ENCODE measurements at regions not wholly inside any gene's neighbourhood (a gene's known extent, or its start where the extent isn't known, plus 50 kb on each side); places are given as distances from the start of the nearest gene placed in this dataset.

DNA sequence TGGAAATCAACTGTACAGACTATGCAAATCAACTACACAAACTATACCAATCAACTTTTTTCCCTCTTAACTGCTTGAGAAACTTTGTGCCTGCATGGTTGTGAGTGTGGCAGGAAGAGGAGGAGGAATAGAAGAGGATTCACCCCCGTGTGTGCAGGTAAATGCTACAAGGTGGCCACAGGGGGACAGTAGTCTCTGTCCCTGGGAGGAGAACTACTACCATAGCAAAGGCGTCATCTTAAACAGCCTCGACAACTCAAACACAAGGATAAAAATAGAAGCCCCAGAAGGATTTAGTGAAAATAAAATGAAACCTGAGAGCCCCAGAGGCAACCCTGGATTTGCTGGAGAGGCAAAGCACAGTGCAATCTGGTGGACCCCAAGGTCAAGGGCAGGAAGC, 199.5 kb upstream of the DYNLRB2 start:
- ChIA-PET CTCF (no interaction called here), POLR2A (no interaction called here)
- Histone ChIP-seq H3K36me3 (ENCODE audit: control insufficient read depth, insufficient read depth, low read length) (no peaks in the 10 kb centered on the region), H3K9me3 (ENCODE audit: control insufficient read depth, insufficient read depth, low read depth, low read length) (no peaks in the 10 kb centered on the region), H3K27ac (ENCODE audit: low read length) (no peak overlapping the region), H3K4me1 (ENCODE audit: control insufficient read depth, insufficient read depth, low read length) (no peaks in the 10 kb centered on the region), H3K27me3 (ENCODE audit: control insufficient read depth, insufficient read depth, low read length) (no peaks in the 10 kb centered on the region), H3K4me3 (ENCODE audit: low read depth in 2 of 2, low read length in 2 of 2) (no peak overlapping the region)
- TF ChIP-seq, protein P1, sequence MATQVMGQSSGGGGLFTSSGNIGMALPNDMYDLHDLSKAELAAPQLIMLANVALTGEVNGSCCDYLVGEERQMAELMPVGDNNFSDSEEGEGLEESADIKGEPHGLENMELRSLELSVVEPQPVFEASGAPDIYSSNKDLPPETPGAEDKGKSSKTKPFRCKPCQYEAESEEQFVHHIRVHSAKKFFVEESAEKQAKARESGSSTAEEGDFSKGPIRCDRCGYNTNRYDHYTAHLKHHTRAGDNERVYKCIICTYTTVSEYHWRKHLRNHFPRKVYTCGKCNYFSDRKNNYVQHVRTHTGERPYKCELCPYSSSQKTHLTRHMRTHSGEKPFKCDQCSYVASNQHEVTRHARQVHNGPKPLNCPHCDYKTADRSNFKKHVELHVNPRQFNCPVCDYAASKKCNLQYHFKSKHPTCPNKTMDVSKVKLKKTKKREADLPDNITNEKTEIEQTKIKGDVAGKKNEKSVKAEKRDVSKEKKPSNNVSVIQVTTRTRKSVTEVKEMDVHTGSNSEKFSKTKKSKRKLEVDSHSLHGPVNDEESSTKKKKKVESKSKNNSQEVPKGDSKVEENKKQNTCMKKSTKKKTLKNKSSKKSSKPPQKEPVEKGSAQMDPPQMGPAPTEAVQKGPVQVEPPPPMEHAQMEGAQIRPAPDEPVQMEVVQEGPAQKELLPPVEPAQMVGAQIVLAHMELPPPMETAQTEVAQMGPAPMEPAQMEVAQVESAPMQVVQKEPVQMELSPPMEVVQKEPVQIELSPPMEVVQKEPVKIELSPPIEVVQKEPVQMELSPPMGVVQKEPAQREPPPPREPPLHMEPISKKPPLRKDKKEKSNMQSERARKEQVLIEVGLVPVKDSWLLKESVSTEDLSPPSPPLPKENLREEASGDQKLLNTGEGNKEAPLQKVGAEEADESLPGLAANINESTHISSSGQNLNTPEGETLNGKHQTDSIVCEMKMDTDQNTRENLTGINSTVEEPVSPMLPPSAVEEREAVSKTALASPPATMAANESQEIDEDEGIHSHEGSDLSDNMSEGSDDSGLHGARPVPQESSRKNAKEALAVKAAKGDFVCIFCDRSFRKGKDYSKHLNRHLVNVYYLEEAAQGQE (IDR thresholded peaks at IDR 0.05; ENCODE audit: insufficient read depth in 1 of 2, low read depth in 2 of 2, low read length in 1 of 2), result no peak
- TF ChIP-seq SIN3A (IDR thresholded peaks at IDR 0.05; ENCODE audit: borderline replicate concordance, insufficient read depth, low read depth, low read length) (no peak), TCF7L2 (IDR thresholded peaks at IDR 0.05; ENCODE audit: low read depth, low read length) (no peak), POLR2AphosphoS5 (IDR thresholded peaks at IDR 0.05; ENCODE audit: low read depth, low read length) (no peak)
- TF ChIP-seq, protein P2, sequence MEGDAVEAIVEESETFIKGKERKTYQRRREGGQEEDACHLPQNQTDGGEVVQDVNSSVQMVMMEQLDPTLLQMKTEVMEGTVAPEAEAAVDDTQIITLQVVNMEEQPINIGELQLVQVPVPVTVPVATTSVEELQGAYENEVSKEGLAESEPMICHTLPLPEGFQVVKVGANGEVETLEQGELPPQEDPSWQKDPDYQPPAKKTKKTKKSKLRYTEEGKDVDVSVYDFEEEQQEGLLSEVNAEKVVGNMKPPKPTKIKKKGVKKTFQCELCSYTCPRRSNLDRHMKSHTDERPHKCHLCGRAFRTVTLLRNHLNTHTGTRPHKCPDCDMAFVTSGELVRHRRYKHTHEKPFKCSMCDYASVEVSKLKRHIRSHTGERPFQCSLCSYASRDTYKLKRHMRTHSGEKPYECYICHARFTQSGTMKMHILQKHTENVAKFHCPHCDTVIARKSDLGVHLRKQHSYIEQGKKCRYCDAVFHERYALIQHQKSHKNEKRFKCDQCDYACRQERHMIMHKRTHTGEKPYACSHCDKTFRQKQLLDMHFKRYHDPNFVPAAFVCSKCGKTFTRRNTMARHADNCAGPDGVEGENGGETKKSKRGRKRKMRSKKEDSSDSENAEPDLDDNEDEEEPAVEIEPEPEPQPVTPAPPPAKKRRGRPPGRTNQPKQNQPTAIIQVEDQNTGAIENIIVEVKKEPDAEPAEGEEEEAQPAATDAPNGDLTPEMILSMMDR (IDR thresholded peaks at IDR 0.05), result no peak
- DNase-seq (ENCODE audit: low read depth, low spot score) (no peak), ATAC-seq (no peak)
- intact Hi-C loops (cut with micrococcal nuclease; ENCODE audit: unreplicated experiment) (no loop called here), in situ Hi-C loops (cut with HindIII; ENCODE audit: low pct_unique_long_range_greater_than_20kb, low sequenced_read_pairs) (no loop called here)
- no TSS peak for BruUV-seq (replicated peaks)

DNA sequence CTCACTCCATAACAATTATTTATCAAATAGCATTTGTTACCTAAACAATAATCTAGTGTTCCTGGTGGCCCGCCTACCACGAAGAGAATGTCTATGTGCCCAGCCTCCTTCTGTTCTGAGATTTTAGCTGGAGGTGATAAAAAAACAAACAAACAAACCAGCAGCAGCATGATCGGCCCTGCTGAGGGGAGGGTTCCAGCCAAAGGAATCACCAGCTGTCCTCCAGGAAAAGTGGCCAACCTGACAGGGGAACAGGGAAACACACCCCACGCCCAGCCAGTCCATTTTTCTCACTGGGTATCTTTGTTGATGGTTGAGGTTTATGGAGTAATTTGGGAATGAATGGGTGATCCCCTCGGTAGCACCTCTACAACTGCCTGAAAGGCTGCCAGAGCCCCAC, 203.0 kb upstream of the DYNLRB2 start:
- CTCF ChIA-PET, result no interaction called here
- BruUV-seq (replicated peaks), result no TSS peak

More for the DNA sequence above, 203.0 kb upstream of the DYNLRB2 start:
- intact Hi-C loops (cut with micrococcal nuclease; ENCODE audit: unreplicated experiment), result no loop called here
- H3K36me3 ChIP-seq (ENCODE audit: control insufficient read depth, insufficient read depth, low read length), result no peaks in the 10 kb centered on the region
- in situ Hi-C loops (cut with HindIII; ENCODE audit: low pct_unique_long_range_greater_than_20kb, low sequenced_read_pairs), result no loop called here
- H3K27me3 ChIP-seq (ENCODE audit: control insufficient read depth, insufficient read depth, low read length), result no peaks in the 10 kb centered on the region
- no peak for ATAC-seq
- no peak overlapping the region for H3K27ac ChIP-seq (ENCODE audit: low read length)
- H3K4me1 ChIP-seq (ENCODE audit: control insufficient read depth, insufficient read depth, low read length), result no peaks in the 10 kb centered on the region
- no peak for DNase-seq (ENCODE audit: low read depth, low spot score)
- H3K9me3 ChIP-seq (ENCODE audit: control insufficient read depth, insufficient read depth, low read depth, low read length), result no peaks in the 10 kb centered on the region
- TF ChIP-seq, protein P1 (IDR thresholded peaks at IDR 0.05; ENCODE audit: insufficient read depth in 1 of 2, low read depth in 2 of 2, low read length in 1 of 2), result no peak
- TF ChIP-seq POLR2AphosphoS5 (IDR thresholded peaks at IDR 0.05; ENCODE audit: low read depth, low read length), result no peak
- no peak for TF ChIP-seq TCF7L2 (IDR thresholded peaks at IDR 0.05; ENCODE audit: low read depth, low read length)
- TF ChIP-seq SIN3A (IDR thresholded peaks at IDR 0.05; ENCODE audit: borderline replicate concordance, insufficient read depth, low read depth, low read length), result no peak
- TF ChIP-seq, protein P2 (IDR thresholded peaks at IDR 0.05), result no peak
- POLR2A ChIA-PET, result no interaction called here
- H3K4me3 ChIP-seq (ENCODE audit: low read depth in 2 of 2, low read length in 2 of 2), result no peak overlapping the region
